Islet precursor cell (in vitro differentiated cells): ENCODE measurements at regions not wholly inside any gene's neighbourhood (a gene's known extent, or its start where the extent isn't known, plus 50 kb on each side); places are given as distances from the start of the nearest gene placed in this dataset.

Experiments used
- DNase-seq: peaks from one replicate; pipeline ENCODE4 v3.0.0-alpha.2; 2018

GRCh38 chr13:109933476-109933875, 147.1 kb upstream of the IRS2 start:
- no peak for DNase-seq

GRCh38 chr13:109924376-109924775, 138.0 kb upstream of the IRS2 start:
- DNase-seq, result no peak

- no peak for DNase-seq
Observed at GRCh38 chr13:109922518-109922917, 136.1 kb upstream of the IRS2 start.

GRCh38 chr13:109919715-109920375, 133.5 kb upstream of the IRS2 start:
- DNase-seq, result no peak

GRCh38 chr13:109918179-109918711, 131.9 kb upstream of the IRS2 start:
- no peak for DNase-seq

- DNase-seq, result no peak
Observed at GRCh38 chr13:109917422-109917821, 131.0 kb upstream of the IRS2 start.

- no peak for DNase-seq
Observed at GRCh38 chr13:109913936-109914510, 127.6 kb upstream of the IRS2 start.

GRCh38 chr13:109913186-109913585, 126.8 kb upstream of the IRS2 start:
- no peak for DNase-seq

- DNase-seq, result no peak
Observed at GRCh38 chr13:109910194-109910593, 123.8 kb upstream of the IRS2 start.

GRCh38 chr13:109906976-109907375, 120.6 kb upstream of the IRS2 start:
- DNase-seq, result no peak

- DNase-seq, result no peak
Observed at GRCh38 chr13:109904218-109904617, 117.8 kb upstream of the IRS2 start.

GRCh38 chr13:109900741-109901140, 114.4 kb upstream of the IRS2 start:
- DNase-seq, result no peak

- no peak for DNase-seq
Observed at GRCh38 chr13:109900320-109900719, 113.9 kb upstream of the IRS2 start.

- DNase-seq, result no peak
Observed at GRCh38 chr13:109899748-109900147, 113.4 kb upstream of the IRS2 start.

GRCh38 chr13:109899316-109899715, 112.9 kb upstream of the IRS2 start:
- DNase-seq, result no peak

GRCh38 chr13:109897988-109898624, 111.7 kb upstream of the IRS2 start:
- no peak for DNase-seq

GRCh38 chr13:109892101-109892500, 105.7 kb upstream of the IRS2 start:
- no peak for DNase-seq

- no peak for DNase-seq
Observed at GRCh38 chr13:109885235-109885634, 98.9 kb upstream of the IRS2 start.

GRCh38 chr13:109884462-109884861, 98.1 kb upstream of the IRS2 start:
- DNase-seq, result no peak

GRCh38 chr13:109883181-109884180, 97.1 kb upstream of the IRS2 start:
- DNase-seq, result no peak

GRCh38 chr13:109881961-109882558, 95.7 kb upstream of the IRS2 start:
- DNase-seq, result no peak

GRCh38 chr13:109881347-109881725, 95.0 kb upstream of the IRS2 start:
- DNase-seq, result no peak
